Breast epithelium (tissue), 3 donors: ENCODE measurements at regions not wholly inside any gene's neighbourhood (a gene's known extent, or its start where the extent isn't known, plus 50 kb on each side); places are given as distances from the start of the nearest gene placed in this dataset.

Source experiments
- CTCF ChIP-seq, 3 donors: fragments of 450-650 bp; IDR thresholded peaks; one replicate each; pipeline ENCODE4 v1.5.1; 2016 to 2017; ENCODE audit warnings: antibody characterized with exemption in 3 of 3, mild to moderate bottlenecking in 3 of 3, moderate library complexity in 3 of 3
- POLR2A ChIP-seq: fragments of 450-650 bp; IDR thresholded peaks from one replicate; pipeline ENCODE4 v1.6.1; 2016; ENCODE audit warnings: antibody characterized with exemption, mild to moderate bottlenecking, moderate library complexity
- POLR2AphosphoS5 ChIP-seq, 3 donors: sonication (generic); formaldehyde crosslinking; IDR thresholded peaks; one replicate each; pipeline ENCODE4 v1.6.1; 2017; ENCODE audit warnings: antibody characterized with exemption in 3 of 3

GRCh38 chr11:121383716-121384115 is 68.4 kb upstream of the SORL1 start:
- TF ChIP-seq POLR2A = no peak
- TF ChIP-seq POLR2AphosphoS5 (IDR thresholded peaks at IDR 0.05) = no peak
- no peak for TF ChIP-seq CTCF (IDR thresholded peaks at IDR 0.05)
